Hypothalamus (tissue), 51 donors: ENCODE measurements at regions not wholly inside any gene's neighbourhood (a gene's known extent, or its start where the extent isn't known, plus 50 kb on each side); places are given as distances from the start of the nearest gene placed in this dataset.
A peak's percentile ranks its signal among the peaks of the same experiment; 100 is the strongest.
"Not testable (repeated sequence)": the region's sequence is repeated elsewhere in the genome, so short reads cannot be mapped to it uniquely, and the experiment has no call there.

ENCODE experiments used
- DNase-seq, 51 donors: peaks; one replicate each; lab custom pipeline; 2025; lab: John Stamatoyannopoulos, UW

DNA sequence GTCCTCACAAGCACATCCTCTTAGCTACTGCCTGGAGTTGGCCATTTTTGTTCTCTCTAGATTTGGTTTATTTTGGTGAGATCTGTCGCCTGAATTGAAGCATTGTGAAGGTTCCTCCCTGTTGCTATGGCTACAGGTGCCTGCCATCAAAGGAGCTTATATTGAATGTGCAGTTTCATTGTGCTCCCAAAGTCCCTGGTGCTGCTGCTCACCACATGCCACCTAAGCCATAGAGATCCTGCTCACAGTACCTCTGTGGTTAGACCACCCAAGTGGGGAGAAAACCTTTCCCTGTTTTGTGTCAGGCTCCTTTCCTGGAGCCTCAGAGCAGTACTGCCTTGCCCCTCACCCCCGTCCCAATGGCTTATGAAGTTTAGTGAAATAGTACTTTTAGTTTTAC is 383.4 kb downstream of the TMEM38B start:
- peak in 7 of 51 donors; percentile 0 to 22 (median 2) for DNase-seq

DNA sequence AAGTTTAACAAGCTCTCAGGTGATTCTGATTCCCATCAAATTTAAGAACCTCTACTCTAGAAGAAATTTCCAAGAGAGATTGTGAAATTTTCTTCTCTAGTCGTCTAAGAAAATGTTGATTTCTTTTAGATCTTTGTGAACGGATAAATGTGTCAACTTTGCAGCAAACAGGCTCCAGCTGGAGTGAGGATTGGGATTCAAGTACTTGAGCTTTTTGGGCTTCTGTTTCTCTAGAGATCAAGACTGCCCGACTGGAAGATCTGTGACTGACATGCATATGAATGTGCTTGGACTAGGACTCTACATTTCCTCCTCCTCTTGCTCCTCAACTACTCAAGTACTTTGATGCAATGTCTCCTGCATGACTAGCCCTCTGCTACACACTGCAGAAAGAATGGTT is 388.3 kb downstream of the TMEM38B start:
- DNase-seq = no peak

DNA sequence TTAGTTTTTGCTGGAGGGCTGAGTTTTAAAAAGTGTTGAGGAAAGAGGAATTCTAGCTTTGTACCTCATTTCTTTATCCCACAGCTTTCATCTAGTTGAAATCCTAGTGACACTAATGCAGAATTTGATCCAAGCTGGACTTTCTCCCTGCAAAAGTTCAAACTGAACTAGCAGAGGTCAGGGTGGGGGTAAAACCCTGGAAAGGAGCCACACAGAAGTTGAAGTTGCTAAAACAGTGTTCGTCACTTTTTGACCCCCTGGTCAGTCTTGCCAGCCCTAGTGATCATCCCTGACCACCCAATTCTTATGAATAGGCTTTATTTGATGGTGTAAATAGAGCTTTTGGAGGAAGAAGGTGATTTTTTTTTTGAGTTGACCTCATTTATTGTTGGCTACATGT is 390.4 kb downstream of the TMEM38B start:
- no peak for DNase-seq

DNA sequence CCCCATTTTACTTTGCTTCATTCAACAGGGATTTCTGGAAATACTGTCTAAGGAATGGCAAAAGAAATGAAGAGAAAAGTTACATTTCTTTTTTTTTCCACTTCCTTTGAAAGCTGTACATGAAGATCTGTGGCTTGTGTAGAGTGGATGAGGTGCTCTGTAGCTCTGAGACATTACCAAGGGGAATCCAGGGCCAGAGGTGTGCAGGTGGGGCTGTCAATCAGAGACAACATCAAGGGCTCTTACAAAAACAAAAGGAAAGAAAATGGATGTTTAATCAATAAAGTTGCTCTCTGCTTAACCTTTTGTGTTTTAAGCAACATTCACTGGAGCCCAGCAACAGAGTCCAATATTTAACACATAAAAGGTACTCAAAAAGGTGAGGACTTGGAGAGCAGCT is 391.1 kb downstream of the TMEM38B start:
- DNase-seq = no peak

DNA sequence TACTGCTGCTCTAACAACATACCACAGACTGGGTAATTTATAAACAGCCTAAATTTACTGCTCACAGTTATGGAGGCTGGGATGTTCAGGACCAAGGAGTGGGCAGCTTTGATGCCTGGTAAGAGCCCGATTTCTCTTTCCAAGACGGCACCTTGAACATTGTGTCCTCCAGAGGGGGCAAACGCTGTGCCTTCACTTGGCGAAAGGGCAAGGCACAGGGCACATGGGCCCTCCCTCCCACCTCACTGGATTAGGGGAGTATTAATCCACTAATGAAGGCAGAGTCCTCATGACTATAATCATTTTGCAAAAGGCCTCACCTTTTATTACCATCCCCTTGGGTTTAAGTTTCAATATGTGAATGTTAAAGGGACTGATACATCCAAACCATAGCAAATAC is 397.7 kb downstream of the TMEM38B start:
- no peak for DNase-seq

DNA sequence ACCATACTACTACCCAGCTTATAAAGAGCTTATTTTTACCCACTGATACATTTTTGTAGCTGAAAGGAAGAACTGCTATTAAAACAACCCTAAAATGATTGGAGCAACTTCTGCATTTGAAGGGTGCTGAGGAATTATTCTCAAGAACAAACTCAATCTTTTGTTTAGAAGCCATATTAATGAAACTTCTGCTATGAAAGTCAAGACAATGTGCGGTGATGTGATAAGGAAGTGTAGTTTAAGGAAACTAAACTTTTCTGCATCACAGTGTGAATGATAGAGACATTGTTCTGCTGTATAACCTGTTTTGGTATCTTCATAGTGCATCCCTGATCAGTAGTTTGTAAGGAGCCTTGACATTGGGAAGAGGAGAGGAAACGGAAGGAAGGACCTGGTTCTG is 408.5 kb downstream of the TMEM38B start:
- no peak for DNase-seq

DNA sequence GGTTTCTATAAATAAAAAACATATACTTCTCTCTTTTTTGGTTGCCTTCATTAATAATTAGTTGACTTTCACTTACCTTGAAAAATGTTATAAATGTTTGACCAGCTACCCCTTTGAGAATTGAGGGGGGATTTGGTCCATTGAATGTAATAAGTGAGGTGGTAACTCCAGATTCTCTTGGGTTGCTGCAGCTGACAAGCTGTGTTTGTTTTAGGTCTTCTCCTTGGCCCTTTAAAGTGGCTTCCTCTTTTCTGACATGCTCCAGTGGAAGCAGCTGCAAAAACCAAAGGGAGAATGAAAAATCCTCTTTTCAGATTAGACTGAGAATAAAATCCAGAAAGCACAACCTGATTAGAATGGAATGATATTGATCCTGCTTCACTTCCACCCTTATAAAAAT is 410.5 kb downstream of the TMEM38B start:
- no peak for DNase-seq

DNA sequence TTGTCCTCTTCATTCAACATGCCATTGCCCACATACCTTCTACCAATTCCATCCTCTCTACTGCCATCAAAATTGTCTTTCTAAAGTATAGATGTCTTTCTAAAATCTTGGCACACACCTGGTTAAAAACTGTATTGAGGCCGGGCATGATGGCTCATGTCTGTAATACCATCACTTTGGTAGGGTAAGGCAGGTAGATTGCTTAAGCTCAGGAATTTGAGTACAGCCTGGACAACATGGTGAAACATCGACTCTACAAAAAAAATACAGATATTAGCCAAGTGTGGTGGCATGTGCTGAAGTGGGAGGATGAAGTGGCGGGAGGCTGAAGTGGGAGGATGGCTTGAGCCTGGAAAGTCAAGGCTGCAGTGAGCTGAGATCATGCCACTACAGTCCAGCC is 412.1 kb downstream of the TMEM38B start:
- no peak for DNase-seq

DNA sequence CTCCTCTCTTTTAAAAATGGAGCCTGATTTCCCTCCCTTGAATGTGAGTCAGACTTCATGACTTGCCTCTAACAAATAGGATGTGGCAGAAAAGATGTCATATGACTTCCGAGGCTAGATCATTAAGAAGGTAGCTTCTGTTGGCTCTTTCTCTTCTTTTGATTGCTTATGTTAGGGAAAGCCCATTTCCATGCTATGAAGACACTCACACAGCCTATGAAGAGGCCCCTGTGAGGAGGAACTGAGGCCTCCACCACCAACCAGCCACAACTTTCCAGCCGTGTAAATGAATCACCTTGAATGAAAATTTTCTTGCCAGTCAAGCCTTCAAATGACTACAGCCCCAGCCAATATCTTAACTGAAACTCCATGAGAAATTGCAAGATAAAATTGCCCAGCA is 413.4 kb downstream of the TMEM38B start:
- DNase-seq = no peak

DNA sequence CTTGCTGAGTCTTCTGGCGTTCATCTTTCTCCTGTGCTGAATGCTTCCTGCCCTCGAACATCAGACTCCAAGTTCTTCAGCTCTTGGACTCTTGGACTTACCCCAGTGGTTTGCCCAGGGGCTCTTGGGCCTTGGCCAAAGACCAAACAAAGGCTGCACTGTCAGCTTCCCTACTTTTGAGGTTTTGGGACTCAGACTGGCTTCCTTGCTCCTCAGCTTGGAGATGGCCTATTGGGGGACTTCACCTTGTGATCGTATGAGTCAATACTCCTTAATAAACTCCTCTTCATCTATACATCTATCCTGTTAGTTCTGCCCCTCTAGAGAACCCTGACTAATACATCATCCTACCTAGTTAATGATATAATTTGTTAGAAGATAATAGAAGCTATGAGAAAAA is 415.4 kb downstream of the TMEM38B start:
- not testable (repeated sequence) for DNase-seq

DNA sequence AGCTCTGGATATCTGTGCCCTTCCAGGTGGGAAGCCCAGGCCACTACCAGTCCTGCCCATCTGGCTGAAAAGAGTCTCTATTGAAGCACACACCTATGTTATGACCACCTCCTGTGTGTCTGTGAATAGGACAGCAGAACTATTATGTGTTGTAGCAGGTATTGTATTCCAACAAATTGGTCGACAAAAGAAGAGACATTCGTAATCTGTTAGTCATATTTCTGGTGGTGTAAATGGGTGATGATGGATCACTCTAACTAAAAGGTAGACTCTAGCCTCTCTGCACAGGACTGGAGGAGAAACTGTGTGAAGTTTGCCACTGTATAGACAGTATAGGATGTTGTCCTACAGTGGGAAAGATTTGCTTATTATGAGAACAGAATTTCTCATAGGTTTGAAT is 416.1 kb downstream of the TMEM38B start:
- DNase-seq = no peak

DNA sequence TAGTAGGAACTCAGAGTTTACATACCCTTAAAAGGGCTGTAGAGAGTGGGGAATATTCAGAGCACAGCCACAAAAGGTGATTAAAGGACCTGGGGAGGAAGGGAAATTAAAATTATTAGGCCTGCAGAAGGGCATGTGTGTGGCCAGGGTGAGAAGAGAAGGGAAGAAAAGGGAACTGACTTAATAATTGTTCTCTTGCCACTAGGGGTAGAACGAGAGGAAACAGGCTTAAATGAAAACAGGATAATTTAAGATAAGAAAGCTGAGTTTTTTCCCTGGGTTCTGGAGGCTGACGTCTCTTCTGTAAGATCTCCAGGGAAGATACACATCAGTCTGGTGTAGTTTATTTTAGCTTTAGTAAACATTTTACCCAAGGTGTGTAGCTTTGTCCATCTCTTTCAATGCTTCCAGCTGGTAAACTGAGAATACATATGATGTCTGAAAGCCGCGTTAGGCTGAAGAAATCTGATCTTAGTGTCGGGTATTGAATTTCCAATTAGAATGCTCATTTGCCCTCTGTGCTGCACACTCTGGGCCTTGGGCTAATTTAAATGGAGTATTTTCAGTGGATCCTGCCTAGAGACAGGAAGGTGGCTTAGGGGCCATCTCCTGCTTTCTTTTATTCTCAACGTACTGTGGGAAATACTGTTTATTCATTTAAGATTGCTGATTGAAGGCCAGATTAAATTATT is 416.8 kb downstream of the TMEM38B start:
- DNase-seq = no peak

DNA sequence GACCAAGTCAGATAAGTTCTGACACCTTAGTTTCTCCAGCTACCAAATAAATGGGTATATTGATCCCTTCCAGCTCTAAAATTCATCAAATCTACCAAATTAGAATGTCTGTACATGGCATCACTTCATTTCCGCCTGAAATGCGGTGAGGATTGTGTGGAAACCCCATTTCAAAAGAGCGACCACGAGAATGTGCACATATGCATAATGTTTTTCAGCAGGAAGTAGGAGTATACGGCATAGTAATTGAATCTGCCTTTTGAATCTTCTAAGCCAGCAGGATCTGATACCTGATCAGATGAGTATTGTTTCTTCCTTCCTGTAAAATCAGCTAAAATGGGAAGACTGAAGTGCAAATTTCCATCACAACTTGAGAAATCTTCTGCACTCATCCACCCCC is 418.6 kb downstream of the TMEM38B start:
- DNase-seq = no peak

DNA sequence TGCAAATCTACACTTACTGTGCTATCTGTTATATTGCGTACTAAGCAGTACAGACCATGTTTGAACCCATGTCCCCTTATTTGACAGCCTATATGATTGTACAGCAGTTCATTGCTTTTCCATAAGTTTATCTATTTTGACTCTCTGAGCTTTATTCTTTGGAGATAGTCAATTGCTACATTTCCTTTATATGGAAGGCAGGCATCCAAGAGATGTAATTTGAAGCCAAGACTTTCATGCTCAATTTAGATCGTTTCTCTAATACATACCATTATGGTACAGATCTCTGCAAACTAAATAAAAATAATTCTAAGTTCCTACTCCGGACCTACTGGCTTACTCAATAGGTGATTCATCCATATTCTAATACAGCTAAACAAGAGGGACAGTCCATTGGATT is 424.8 kb downstream of the TMEM38B start:
- DNase-seq = no peak

DNA sequence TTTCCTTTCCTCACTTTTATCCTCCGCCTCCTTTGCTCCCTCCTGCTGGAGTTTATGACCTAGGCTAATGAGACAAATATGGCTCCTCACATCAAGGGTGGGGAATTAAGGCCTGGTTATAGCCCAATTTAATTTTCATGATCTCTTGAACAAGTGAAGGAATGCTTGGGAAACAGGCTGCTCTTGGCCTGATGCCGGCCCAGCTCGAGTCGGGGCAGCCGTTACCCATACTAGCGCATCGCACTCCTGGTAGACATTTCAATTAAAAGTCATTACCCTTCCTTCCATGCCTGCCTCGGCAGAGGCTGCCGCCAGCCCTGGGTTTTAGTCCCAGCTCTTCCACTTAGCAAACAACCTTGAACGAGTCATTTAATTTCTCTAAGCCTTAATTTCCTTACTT is 425.7 kb downstream of the TMEM38B start:
- no peak for DNase-seq

DNA sequence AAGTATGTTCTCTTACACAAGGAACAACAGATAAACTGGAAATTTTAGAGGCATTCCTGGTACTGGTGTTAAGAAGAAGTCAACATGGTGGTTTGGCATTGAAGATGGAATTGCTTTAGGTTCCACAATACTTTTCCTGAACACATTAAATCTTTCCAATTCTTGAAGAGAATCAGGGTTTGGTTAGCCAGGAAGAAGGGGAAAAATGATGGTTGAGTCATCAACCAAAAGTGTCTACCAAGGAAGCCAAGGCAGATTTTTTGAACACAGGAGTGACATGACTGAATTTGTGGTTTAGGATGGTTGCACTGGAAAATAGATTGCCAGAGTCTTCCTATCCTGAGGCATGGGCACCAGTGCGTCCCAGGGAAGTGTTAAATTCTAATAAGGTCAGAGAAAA is 433.4 kb downstream of the TMEM38B start:
- DNase-seq = no peak

DNA sequence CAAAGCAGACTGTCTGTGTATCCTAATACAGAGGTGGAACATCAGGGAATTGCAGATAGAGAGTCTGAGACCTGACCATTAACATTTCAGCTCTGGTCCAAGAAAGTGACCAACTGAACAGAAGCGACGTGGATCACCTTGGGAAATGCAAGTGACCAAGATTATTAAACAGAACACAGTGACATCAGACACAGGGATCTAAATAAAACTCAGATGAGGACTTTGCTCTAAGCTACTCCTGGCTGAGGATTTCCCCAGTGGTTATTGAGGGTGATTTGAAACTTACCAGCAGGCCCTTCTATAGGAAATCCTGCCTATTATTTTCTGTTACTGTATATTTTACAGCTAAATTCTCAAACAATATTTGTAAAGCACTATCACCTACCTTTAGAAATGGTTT is 436.0 kb downstream of the TMEM38B start:
- no peak for DNase-seq

DNA sequence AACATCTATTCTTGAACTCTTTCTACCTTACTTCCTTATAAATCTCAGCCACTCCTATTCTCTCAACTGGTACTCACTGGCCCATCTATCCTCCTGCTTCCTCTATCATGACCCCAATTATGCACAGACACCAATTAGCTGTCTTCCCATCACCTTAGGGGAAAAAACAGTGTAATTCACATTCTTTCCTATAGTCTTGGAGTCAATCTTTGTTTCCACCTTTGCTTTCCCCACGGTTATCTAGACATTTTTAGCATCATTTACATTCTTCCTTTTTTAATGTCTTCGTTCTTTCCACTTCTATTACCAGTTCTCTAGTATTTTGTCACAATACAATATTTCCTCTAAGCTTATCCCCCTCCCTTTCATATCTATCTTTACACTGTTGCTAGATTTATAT is 449.4 kb downstream of the TMEM38B start:
- DNase-seq = no peak

DNA sequence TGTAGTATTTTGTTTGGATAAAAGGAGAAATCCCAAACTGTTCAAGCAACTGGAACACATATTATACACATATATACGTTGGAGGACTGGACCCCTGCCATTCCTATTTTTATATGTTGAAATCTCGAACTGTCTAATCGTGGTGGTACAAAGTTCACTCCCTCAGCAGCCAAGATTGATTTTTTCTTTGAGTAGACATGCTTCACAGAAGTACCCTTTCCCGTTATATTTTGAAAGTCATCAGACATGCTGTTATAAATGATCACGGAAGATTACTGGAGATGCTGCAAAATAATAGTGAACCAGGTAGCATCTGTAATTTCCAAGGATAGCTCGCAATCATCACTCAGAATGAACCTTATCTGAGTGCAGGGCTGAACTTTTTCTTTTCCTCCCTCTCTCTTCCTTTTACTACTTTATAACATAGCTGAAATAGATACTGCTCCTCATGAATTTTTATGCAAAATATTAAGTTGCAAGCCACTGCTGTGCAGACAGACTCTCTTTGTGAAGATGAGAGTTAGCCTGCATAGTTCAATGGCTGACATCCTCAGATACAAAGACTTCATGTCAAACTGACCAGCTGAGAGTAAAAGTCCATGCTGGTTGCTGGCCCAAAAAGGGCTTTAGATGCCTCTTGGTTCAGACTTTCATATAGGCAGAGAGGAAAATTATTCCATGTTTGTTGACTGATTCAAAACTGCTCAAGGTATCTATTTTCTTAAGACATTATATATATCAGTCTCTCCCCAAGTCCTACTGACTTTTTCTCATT is 451.9 kb downstream of the TMEM38B start:
- DNase-seq = no peak

DNA sequence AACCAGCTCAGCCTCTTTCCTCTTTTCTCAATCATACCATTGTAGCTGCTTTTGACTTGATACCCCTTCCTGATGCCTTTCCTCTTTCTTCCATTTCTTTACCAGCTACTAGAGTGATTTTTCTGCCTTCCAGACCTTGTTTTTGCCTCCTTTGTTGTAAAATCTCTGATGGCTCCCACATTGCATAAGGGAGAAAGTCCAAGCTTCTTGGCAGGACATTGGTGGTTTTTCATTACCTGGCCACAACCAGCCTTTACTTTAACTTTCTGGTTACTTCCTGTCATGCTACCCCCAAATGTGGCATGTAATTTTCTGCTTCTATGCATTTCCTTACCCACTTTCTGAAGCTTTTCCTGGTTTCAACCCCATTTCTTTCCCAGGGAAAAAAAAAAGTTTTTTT is 452.5 kb downstream of the TMEM38B start:
- DNase-seq = no peak

DNA sequence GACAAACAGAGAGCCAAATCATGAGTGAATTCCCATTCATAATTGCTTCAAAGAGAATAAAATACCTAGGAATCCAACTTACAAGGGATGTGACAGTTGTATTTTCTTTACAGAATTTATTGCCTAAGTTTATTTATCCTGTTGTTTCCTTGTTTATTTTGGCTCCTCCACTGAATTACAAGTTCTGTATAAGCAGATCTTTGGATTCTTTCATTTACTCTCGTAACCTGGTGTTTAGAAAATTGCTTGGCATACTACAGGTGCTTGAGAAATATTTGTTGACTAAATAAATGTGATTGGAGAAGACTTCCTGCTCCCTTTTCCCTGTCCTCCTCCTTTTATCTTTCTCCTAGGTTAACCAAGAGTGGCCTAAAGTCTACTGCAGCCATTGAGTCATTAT is 455.6 kb downstream of the TMEM38B start:
- DNase-seq = no peak

DNA sequence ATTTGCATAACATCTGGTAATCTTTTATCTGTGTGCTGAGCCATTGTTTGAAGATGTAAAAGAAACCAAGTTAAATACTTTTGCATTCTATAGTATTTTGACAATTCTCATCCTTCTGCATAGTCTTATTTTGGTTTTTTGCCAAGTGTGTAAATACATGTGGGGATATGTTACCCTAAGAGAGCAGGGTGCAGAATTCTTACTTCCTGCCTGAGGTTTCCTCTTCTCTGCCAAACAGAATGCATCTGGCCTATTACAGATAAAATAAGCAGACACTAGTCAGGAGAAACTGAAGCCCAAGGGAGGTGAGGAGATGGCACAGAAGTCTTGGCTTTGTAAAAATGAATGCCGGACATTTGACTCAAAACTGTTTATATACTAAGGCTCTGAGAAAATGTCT is 462.1 kb downstream of the TMEM38B start:
- no peak for DNase-seq

DNA sequence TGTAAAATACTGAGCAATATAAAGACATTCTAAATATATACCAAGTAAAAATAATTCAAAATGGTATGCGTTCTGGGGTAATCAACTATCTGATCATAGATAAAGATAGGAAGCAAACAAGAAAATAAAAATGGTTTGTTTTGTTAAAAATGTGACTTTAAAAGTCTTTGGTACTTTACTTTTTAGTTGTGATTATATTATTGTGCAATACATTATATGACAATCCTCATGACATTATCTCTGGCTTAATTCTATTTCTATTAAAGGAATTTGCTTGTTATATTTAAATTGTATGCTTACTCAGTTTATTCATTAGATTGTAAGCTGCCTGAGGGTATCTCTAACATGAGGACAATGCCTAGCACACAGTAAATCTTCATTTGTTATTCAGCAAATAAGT is 477.9 kb downstream of the TMEM38B start:
- no peak for DNase-seq
